ENCODE measurements at regions not wholly inside any gene's neighbourhood (a gene's known extent, or its start where the extent isn't known, plus 50 kb on each side); places are given as distances from the start of the nearest gene placed in this dataset.
"Not testable (repeated sequence)": the region's sequence is repeated elsewhere in the genome, so short reads cannot be mapped to it uniquely, and the experiment has no call there.

GRCh38 chrX:131830400-131831184 is 192.5 kb upstream of the STK26 start:
- DNase-seq = peak; percentile 58

DNA sequence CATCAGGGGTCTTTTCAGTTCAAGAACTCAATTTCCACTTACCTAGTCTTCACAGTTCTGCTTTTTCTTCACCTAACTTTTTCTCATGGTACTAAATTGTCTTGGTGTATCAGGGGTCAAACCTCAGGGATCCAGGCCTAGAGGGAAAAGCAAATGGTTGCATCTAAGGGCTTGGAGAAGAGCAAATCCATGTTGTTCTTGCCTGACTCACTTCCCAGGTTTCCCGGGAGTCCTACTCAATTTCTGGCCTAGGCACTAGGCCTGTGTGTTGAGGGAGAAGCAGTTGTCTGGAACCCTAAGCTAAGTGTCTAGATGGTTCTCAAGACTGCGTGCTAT is 191.9 kb upstream of the STK26 start:
- DNase-seq = no peak

GRCh38 chrX:131836161-131836560 is 186.9 kb upstream of the STK26 start:
- DNase-seq = no peak

GRCh38 chrX:131837325-131837724 is 185.8 kb upstream of the STK26 start:
- no peak for DNase-seq

DNA sequence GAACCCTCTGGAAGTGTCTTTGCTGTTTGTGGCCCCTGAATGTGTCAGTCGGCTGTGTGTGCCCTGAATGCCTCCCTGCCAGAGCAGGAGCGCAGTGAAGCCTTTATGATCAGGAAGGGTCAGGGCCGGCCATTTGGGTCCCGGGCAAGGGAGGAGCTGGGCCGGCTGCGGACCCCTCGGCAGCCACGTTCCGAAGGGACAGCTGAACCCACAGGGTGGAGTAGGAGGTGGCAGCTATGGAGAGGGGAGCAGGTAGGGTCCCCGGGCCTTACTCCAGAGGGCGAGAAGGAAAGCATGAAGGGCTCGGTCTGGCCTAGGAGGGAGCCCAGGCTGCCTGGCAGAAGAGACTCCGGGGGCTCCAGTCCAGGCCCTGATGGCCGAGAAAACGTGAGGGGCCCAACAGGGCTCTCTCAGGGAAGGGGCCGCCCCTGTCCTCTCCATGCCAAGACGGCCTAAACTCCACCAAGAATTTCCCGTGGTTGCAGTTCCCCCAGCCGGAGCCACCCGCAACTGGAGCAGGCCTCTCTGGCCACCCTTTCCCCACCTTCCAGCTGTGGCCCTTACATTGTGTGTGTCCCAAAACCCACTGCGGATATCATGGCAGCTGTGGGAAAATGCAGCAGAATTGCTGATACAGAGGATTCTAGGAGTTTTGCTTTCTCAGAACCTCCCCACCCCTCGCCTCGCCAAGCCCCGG is 182.2 kb upstream of the STK26 start:
- no peak for DNase-seq

DNA sequence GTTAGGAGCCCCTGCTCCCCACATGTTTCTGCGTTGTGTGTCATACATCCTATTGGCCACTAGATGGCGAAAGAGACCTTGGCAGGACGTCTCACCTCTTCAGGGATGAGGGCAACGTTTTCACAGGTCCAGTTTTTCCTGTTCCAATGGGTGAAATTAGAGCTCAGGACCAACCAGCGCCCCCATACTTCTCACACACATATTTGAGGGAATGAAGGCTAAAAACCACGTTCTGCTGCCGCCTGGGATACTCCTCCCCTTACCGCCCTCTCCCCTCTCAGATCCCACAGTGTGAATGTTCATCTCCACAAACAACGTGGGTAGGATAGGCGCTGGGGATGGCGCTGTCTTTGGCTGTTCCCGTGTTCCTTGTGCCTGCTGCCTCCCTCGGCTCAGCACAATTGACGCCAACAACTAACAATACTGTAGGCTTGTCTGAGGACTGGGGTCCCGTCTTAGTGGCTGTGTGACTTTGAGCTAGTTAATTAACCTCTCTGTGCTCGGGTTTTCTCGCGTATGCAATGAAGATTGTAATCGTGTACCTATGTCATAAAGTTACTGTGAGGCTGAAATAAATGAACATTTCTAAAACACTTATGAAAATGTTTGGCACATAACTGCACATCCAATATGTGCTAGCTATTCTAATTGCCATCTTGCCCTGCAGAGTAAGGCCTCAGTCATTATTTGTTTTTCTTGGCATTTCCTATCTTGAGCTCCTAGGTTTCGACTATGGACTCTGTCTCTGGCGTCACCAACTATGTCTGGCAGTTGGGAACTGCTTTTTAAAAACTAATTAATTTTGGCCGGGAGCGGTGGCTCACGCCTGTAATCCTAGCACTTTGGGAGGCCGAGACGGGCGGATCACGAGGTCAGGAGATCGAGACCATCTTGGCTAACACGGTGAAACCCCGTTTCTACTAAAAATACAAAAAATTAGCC is 181.3 kb upstream of the STK26 start:
- DNase-seq = peak; percentile 42

DNA sequence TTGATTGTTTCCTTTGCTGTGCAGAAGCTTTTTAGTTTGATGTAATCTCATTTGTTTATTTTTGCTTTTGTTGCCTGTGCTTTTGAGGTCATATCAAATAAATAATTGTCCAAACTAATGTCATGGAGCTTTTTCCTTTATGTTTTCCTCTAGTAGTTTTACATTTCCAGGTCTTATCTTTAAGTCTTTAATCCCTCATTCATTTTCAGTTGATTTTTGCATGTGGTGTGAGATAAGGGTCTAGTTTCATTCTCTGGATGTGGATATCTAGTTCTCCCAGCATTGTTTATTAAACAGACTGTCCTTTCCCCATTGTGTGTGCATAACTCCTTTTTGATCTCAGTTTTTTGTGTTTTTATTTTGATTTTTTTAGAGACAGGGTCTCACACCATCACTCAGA is 179.1 kb upstream of the STK26 start:
- no peak for DNase-seq

GRCh38 chrX:131845201-131845600 is 177.9 kb upstream of the STK26 start:
- no peak for DNase-seq

GRCh38 chrX:131845771-131846170 is 177.3 kb upstream of the STK26 start:
- no peak for DNase-seq

DNA sequence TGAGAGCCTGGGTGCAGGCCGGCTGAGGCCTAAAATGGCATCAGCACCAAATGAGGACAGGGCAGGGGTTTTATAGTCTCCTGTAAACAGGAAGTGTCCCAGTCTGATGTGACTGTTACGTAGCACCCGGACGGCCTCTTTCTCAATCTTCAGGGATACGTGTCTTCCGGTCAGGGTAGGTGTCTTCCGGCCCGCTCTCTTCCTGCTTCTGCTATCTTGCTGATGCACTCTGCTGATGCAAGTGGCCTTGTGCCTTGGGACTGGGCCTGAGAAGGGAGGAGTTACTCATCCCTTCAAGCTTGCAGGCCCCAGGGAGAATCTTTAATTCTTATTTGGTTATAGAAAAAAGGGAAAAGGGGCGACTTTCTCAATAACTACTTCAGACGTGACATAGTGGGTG is 172.1 kb upstream of the STK26 start:
- not testable (repeated sequence) for DNase-seq

- DNase-seq = no peak
Observed at GRCh38 chrX:131853440-131853839, 169.7 kb upstream of the STK26 start.

DNA sequence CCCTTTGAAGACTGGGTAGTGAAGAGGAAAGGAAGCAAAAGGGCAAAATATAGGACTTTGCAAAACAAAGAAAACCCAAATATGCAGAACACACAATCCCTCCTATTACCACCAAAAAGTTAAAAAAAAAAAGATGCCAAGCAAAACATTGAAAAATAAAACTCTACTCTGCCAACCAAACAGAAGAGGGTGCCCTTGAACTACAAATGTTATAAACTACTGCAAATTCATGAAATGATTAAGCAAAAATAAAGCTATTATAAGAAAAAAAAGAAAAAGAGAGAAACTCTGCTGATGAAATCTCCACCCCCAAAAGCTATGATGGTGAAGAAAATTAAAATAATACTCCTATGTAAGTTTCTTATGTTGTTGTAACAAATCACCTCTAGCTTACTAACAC is 168.5 kb upstream of the STK26 start:
- no peak for DNase-seq

GRCh38 chrX:131861088-131861787 is 161.9 kb upstream of the STK26 start:
- no peak for DNase-seq

- DNase-seq = no peak
Observed at GRCh38 chrX:131862321-131862720, 160.8 kb upstream of the STK26 start.

GRCh38 chrX:131869182-131869581 is 153.9 kb upstream of the STK26 start:
- DNase-seq = no peak

- DNase-seq = no peak
Observed at GRCh38 chrX:131874300-131874699, 148.8 kb upstream of the STK26 start.

DNA sequence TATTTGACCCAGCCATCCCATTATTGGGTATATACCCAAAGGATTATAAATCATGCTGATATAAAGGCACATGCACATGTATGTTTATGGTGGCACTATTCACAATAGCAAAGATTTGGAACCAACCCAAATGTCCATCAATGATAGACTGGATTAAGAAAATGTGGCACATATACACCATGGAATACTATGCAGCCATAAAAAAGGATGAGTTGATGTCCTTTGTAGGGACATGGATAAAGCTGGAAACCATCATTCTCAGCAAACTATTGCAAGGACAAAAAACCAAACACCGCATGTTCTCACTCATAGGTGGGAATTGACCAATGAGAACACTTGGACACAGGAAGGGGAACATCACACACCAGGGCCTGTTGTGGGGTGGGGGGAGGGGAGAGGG is 147.3 kb upstream of the STK26 start:
- not testable (repeated sequence) for DNase-seq

DNA sequence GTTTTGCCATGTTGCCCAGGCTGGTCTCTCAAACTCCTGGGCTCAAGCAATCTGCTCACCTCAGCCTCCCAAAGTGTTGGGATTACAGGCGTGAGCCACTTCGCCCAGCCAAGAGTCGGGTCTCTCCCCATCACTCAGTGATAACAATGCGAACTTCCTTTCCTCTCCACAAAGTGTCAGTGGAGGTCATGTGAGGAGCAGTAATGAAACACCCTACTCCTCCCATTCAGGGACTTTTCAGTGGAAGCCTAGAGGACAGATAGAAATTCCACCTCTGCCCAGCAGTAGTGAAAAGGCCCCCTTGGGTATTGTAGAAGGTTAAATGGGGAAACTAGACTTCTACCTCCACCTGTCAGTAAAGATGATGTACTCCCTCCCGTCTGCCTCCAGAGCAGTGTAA is 141.9 kb upstream of the STK26 start:
- no peak for DNase-seq

DNA sequence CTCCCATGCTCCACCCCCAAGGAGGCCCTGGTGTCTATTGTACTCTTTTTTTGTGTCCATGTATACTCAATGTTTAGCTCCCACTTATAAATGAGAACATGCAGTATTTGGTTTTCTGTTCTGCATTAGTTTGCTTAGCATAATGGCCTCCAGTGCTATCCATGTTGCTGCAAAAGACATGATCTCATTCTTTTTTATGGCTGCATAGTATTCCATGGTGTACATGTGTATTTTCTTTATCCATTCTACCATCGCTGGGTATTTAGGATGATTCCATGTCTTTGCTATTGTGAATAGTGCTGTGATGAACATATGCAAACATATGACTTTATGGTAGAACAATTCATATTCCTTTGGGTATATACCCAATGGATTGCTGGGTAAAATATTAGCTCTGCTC is 138.1 kb upstream of the STK26 start:
- not testable (repeated sequence) for DNase-seq

GRCh38 chrX:131893857-131894256 is 129.2 kb upstream of the STK26 start:
- not testable (repeated sequence) for DNase-seq

DNA sequence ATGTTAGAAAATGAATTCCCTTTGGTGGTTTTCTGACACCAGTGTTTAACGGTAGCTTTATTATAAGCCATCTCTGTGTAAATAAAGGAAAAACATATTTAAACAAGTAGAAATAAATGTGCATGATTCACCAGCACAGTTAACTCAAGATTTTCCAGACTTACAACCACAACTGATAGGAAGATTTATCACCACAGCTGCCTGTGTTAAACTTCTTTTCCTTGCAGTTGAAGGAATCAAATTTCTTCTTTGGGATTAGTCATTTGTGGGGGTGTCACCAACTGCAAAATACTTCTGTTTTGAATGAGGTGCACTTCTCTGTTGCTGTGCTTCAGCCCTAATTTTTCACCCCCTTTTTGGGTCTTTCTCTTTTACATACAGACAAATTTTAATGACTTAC is 128.1 kb upstream of the STK26 start:
- peak; percentile 0 for DNase-seq

DNA sequence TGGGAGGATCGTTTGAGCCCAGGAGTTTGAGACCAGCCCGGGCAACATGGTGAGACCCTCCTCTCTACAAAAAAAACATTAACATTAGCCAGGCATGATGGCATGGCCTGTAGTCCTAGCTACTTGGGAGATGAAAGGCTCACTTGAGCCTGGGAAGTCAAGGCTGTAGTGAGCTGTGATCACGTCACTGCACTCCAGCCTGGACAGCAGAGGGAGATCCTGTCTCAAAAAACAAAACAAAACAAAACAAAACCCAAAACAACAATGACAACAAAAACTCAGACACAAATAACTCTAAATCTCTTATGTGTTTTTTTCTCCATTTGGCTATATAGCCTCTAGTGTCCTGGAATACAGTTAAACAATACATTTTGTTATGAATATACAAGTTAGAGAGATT is 127.3 kb upstream of the STK26 start:
- no peak for DNase-seq

DNA sequence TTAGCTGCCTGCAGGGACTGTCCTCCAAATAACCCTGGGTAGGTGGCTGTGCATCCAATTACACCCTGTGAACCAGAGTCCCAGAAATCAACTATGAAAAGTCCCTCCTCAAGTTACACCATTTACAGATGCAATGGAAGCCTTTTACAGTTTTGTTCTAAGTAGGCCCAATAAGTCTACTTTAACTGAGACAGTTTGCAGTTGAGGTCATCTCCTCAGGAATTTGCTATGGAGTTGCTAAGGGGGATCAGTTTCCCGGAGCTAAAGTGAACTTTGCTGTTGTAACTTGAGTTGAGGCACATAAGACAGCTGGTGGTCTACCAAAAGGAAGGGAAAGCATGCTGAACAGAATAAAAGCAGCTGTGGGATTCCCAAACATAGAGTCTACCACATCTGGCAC is 121.6 kb upstream of the STK26 start:
- no peak for DNase-seq
